HCT116 (cell line): ENCODE measurements at regions not wholly inside any gene's neighbourhood (a gene's known extent, or its start where the extent isn't known, plus 50 kb on each side); places are given as distances from the start of the nearest gene placed in this dataset.
A peak's percentile ranks its signal among the peaks of the same experiment; 100 is the strongest.

Source experiments
- ATAC-seq: fragments of 200-7000 bp; cut with Tn5 transposase; 2 replicates; pipeline ENCODE4 v1.9.1; 2020; ENCODE audit warnings: mild to moderate bottlenecking, moderate library complexity
- BruUV-seq: library from RNA; stranded (reverse); fragments of 400-500 nt; replicated peaks from 2 replicates; lab custom pipeline; 2021; lab: Mats Ljungman, UMichigan
- CTCF ChIA-PET: fragments of 300-600 bp; sonication (Branson Sonifier 250); formaldehyde crosslinking; loops from one replicate; lab custom pipeline; 2021; ENCODE audit warnings: antibody characterized with exemption; lab: Charles Lee
- POLR2A ChIA-PET: fragments of 300-600, 350-600 bp; sonication (Branson Sonifier 250); formaldehyde crosslinking; loops from one replicate; lab custom pipeline; 2021; ENCODE audit warnings: antibody characterized with exemption; lab: Charles Lee
- RAD21 ChIA-PET, 2 experiments: fragments of 300-600 bp; sonication (Branson Sonifier 250); formaldehyde crosslinking; loops; one replicate each; lab custom pipeline; 2023; ENCODE audit warnings: low total read pairs in 2 of 2; ENCODE audit not compliant: uncharacterized antibody in 2 of 2, unreplicated experiment in 2 of 2, low non-redundant PET in 1 of 2; lab: Charles Lee
- DNase-seq: peaks from one replicate; pipeline ENCODE4 v3.0.0-alpha.2; 2010; ENCODE audit warnings: low read depth, low spot score
- H2AFZ ChIP-seq: fragments of 200-600 bp; shearing (Covaris generic), sonication (generic); 2 replicates; pipeline ENCODE4 v1.6.1; 2017; ENCODE audit warnings: low read depth, mixed run types, mixed read lengths, antibody characterized with exemption, low read length; ENCODE audit not compliant: poor library complexity, severe bottlenecking
- H3K27ac ChIP-seq: 2 replicates; pipeline ENCODE4 v1.5.1; 2012; ENCODE audit warnings: low read depth, low read length
- H3K27me3 ChIP-seq: fragments of 200-600 bp; sonication (generic); 2 replicates; pipeline ENCODE4 v1.6.1; 2016; ENCODE audit warnings: mixed run types, low read length, mixed read lengths; ENCODE audit not compliant: insufficient read depth
- H3K36me3 ChIP-seq, 2 experiments: fragments of 200-500 bp in 1 of 2; fragments of 200-600 bp in 1 of 2; sonication (Bioruptor generic) in 1 of 2; sonication (generic) in 1 of 2; 2 replicates each; pipeline versions ENCODE4 v1.5.1 to v1.6.1; 2014 to 2016; ENCODE audit warnings: low read length in 2 of 2, inconsistent platforms in 1 of 2, mixed read lengths in 1 of 2, mixed run types in 1 of 2; ENCODE audit not compliant: insufficient read depth in 2 of 2, control insufficient read depth in 1 of 2
- H3K4me1 ChIP-seq, 2 experiments: fragments of 200-600 bp in 1 of 2; sonication (generic) in 1 of 2; 2 replicates each; pipeline versions ENCODE4 v1.5.1 to v1.6.1; 2012 to 2017; ENCODE audit warnings: low read length in 2 of 2, inconsistent platforms in 1 of 2, mild to moderate bottlenecking in 1 of 2, mixed read lengths in 1 of 2, mixed run types in 1 of 2, moderate library complexity in 1 of 2; ENCODE audit not compliant: insufficient read depth in 2 of 2, control insufficient read depth in 1 of 2
- H3K4me2 ChIP-seq: fragments of 200-600 bp; sonication (generic); 2 replicates; pipeline ENCODE4 v1.6.1; 2017; ENCODE audit warnings: mixed run types, low read length, mixed read lengths
- H3K4me3 ChIP-seq, 2 experiments: fragments of 200-600 bp in 1 of 2; sonication (generic) in 1 of 2; replicated peaks in 1 of 2; 2 replicates each; pipeline ENCODE4 v1.5.1; 2011 to 2016; ENCODE audit warnings: low read length in 2 of 2, control low read depth in 1 of 2, low read depth in 1 of 2, mild to moderate bottlenecking in 1 of 2, mixed read lengths in 1 of 2, mixed run types in 1 of 2
- H3K79me2 ChIP-seq: fragments of 200-600 bp; sonication (generic); 2 replicates; pipeline ENCODE4 v1.6.1; 2017; ENCODE audit warnings: mild to moderate bottlenecking, mixed run types, low read length, moderate library complexity, mixed read lengths; ENCODE audit not compliant: insufficient read depth
- H3K9ac ChIP-seq: fragments of 200-600 bp; sonication (generic); 2 replicates; pipeline ENCODE4 v1.6.1; 2016; ENCODE audit warnings: low read length, mixed read lengths
- H3K9me2 ChIP-seq: fragments of 200-600 bp; sonication (generic), shearing (Covaris generic); 2 replicates; pipeline ENCODE4 v1.6.1; 2017; ENCODE audit warnings: mixed run types, mild to moderate bottlenecking, moderate library complexity; ENCODE audit not compliant: insufficient read depth
- H3K9me3 ChIP-seq, 2 experiments: fragments of 200-500 bp in 1 of 2; fragments of 200-600 bp in 1 of 2; sonication (Bioruptor generic) in 1 of 2; sonication (generic) in 1 of 2; 2 replicates each; pipeline ENCODE4 v1.6.1; 2014 to 2017; ENCODE audit warnings: low read length in 2 of 2, mixed read lengths in 2 of 2, inconsistent platforms in 1 of 2, low read depth in 1 of 2, mild to moderate bottlenecking in 1 of 2, mixed run types in 1 of 2, moderate library complexity in 1 of 2; ENCODE audit not compliant: control insufficient read depth in 1 of 2, insufficient read depth in 1 of 2
- H4K20me1 ChIP-seq: fragments of 200-600 bp; sonication (generic), shearing (Covaris generic); 2 replicates; pipeline ENCODE4 v1.6.1; 2017; ENCODE audit warnings: mixed run types, mild to moderate bottlenecking, moderate library complexity; ENCODE audit not compliant: insufficient read depth
- CBX3 ChIP-seq: IDR thresholded peaks from 2 replicates; pipeline ENCODE4 v1.6.1; 2012; ENCODE audit warnings: low read depth
- CEBPB ChIP-seq: IDR thresholded peaks from 2 replicates; pipeline ENCODE4 v1.6.1; 2012; ENCODE audit warnings: low read depth
- EGR1 ChIP-seq: IDR thresholded peaks from 2 replicates; pipeline ENCODE4 v1.6.1; 2012; ENCODE audit warnings: low read depth
- ELF1 ChIP-seq: IDR thresholded peaks from 2 replicates; pipeline ENCODE4 v1.6.1; 2012; ENCODE audit warnings: low read depth, borderline replicate concordance
- EZH2 ChIP-seq: fragments of 200-600 bp; sonication (generic); IDR thresholded peaks from 2 replicates; pipeline ENCODE4 v1.6.1; 2017; ENCODE audit warnings: antibody characterized with exemption, mixed run types
- EZH2phosphoT487 ChIP-seq: fragments of 200-600 bp; IDR thresholded peaks from 2 replicates; pipeline ENCODE4 v1.6.1; 2018; ENCODE audit warnings: antibody characterized with exemption, borderline replicate concordance
- FOSL1 ChIP-seq: IDR thresholded peaks from 2 replicates; pipeline ENCODE4 v1.6.1; 2012; ENCODE audit warnings: low read depth
- JUND ChIP-seq: IDR thresholded peaks from 2 replicates; pipeline ENCODE4 v1.6.1; 2012
- POLR2A ChIP-seq: IDR thresholded peaks from 2 replicates; pipeline ENCODE4 v1.7.0; 2011; ENCODE audit warnings: borderline replicate concordance; ENCODE audit not compliant: insufficient read depth, insufficient read length; ENCODE audit errors: extremely low read depth
- POLR2AphosphoS5 ChIP-seq: IDR thresholded peaks from 2 replicates; pipeline ENCODE4 v1.6.1; 2011; ENCODE audit warnings: mild to moderate bottlenecking, low read depth, low read length, moderate library complexity
- RAD21 ChIP-seq: IDR thresholded peaks from 2 replicates; pipeline ENCODE4 v1.6.1; 2012; ENCODE audit warnings: low read depth, mild to moderate bottlenecking
- SIN3A ChIP-seq: IDR thresholded peaks from 2 replicates; pipeline ENCODE4 v1.6.1; 2012; ENCODE audit warnings: low read depth
- SP1 ChIP-seq: IDR thresholded peaks from 2 replicates; pipeline ENCODE4 v1.6.1; 2012; ENCODE audit warnings: low read depth
- SRF ChIP-seq: IDR thresholded peaks from 2 replicates; pipeline ENCODE4 v1.6.1; 2012; ENCODE audit warnings: low read depth
- TCF7L2 ChIP-seq: IDR thresholded peaks from 2 replicates; pipeline ENCODE4 v1.7.0; 2011; ENCODE audit warnings: borderline replicate concordance, inconsistent platforms; ENCODE audit not compliant: insufficient read depth, insufficient read length; ENCODE audit errors: extremely low read depth
- ZFX ChIP-seq: fragments of 450-650 bp; IDR thresholded peaks from 2 replicates; pipeline ENCODE4 v1.6.1; 2017
- ZNF274 ChIP-seq: fragments of 200-500 bp; sonication (Bioruptor generic); IDR thresholded peaks from 2 replicates; pipeline ENCODE4 v1.6.1; 2014; ENCODE audit warnings: mild to moderate bottlenecking, low read depth, low read length, inconsistent platforms
- intact Hi-C: fragments of 100-400 bp; cut with micrococcal nuclease; formaldehyde crosslinking; loops from 2 replicates; pipeline ENCODE4 v1.10.0; 2022
- TF ChIP-seq, protein P1 (sequence below): IDR thresholded peaks from 2 replicates; pipeline ENCODE4 v1.6.1; 2012
- TF ChIP-seq, protein P2 (sequence below): IDR thresholded peaks from 2 replicates; pipeline ENCODE4 v1.6.1; 2012
- TF ChIP-seq, protein P3 (sequence below), 3 experiments: fragments of 200-600 bp in 1 of 3; sonication (generic) in 1 of 3; IDR thresholded peaks in 2 of 3; conservative IDR thresholded peaks in 1 of 3; 2 replicates each; pipeline ENCODE4 v1.5.1; 2012 to 2017; ENCODE audit warnings: low read depth in 2 of 3, low read length in 2 of 3, antibody characterized with exemption in 1 of 3, borderline replicate concordance in 1 of 3, control low read depth in 1 of 3, mild to moderate bottlenecking in 1 of 3, mixed read lengths in 1 of 3, mixed run types in 1 of 3, moderate library complexity in 1 of 3; ENCODE audit not compliant: insufficient read depth in 1 of 3
- TF ChIP-seq, protein P4 (sequence below): IDR thresholded peaks from 2 replicates; pipeline ENCODE4 v1.6.1; 2011; ENCODE audit warnings: mild to moderate bottlenecking, low read length, moderate library complexity; ENCODE audit not compliant: insufficient replicate concordance; ENCODE audit errors: extremely low read depth

DNA sequence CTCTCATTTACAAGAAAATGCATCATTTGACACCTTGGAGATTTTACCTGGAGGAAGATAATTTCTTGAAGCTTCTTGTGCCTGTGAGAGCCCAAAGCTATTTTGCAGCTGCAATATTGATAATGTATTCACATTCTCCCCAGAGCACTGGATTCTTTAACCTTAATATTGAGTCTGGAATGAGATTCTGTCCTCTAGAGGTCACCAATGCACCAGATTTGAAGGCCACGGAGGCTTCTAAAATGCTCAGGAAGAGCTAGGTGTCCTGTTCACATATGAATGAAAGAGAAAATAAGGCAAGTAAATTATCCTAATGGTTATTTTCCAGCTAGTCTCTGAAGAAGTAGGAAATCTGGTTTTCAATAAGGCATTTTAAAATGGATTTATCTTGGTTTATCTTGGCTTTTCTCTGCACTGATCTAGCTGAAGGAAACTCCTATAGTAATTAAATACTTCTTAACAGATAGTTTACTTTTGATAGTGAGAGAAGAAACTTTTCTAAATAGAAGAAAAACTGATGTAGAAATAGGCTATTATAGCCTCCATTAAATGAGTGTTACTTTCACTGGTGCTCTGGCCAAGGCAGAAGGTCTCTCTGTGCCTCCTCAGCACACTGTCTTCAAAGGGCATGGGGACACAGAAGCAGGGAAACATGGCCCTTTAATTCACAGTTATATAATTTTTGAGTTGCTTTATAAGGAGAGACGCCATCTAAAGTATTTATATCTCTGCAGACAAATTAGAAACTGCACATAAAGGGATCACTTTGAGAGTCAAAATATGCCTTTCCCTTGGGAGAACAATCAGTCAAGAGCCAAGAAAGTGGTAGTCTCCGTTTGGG is 297.0 kb upstream of the ACTBL2 start:
- DNase-seq, result peak; percentile 63
- peak; percentile 94 for ATAC-seq
- no peak overlapping the region for H3K4me2 ChIP-seq
- no peaks in the 10 kb centered on the region for H3K79me2 ChIP-seq
- no peaks in the 10 kb centered on the region for H3K36me3 ChIP-seq
- intact Hi-C loops, result loop anchor here (1.0 to 2.0 kb wide), 4 partner anchors 109 to 681 kb away; partner anchors contain the start of gene PLK2
- RAD21 ChIA-PET, result interaction anchor here (0.7 to 1.6 kb wide), 10 partner anchors 108 to 682 kb away, joined by 3 to 21 read pairs (median 4); partner anchors contain the start of gene PLK2 (in 1 of the 2)
- no peak overlapping the region for H3K9ac ChIP-seq
- peak overlapping the region; percentile 28 for H2AFZ ChIP-seq
- H3K27ac ChIP-seq, result no peak overlapping the region
- H3K9me2 ChIP-seq, result no peaks in the 10 kb centered on the region
- POLR2A ChIA-PET, result interaction anchor here (0.9 to 1.1 kb wide), 4 partner anchors 107 to 681 kb away, joined by 3 to 13 read pairs (median 5); partner anchors contain the start of gene PLK2
- TF ChIP-seq, protein P1, sequence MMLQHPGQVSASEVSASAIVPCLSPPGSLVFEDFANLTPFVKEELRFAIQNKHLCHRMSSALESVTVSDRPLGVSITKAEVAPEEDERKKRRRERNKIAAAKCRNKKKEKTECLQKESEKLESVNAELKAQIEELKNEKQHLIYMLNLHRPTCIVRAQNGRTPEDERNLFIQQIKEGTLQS, result no peak
- TF ChIP-seq EZH2phosphoT487 (no peak), SIN3A (no peak), POLR2A (no peak), EGR1 (no peak), SP1 (no peak), ELF1 (no peak), RAD21 (peak; percentile 92), SRF (no peak), JUND (no peak), EZH2 (no peak), CBX3 (peak; percentile 46; the same call in 1 of the 2 replicates), ZNF274 (no peak), TCF7L2 (no peak), POLR2AphosphoS5 (no peak), FOSL1 (no peak), ZFX (no peak), CEBPB (no peak; the same call in 1 of the 2 replicates)
- TF ChIP-seq, protein P2, sequence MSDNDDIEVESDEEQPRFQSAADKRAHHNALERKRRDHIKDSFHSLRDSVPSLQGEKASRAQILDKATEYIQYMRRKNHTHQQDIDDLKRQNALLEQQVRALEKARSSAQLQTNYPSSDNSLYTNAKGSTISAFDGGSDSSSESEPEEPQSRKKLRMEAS, result no peak
- TF ChIP-seq, protein P3, sequence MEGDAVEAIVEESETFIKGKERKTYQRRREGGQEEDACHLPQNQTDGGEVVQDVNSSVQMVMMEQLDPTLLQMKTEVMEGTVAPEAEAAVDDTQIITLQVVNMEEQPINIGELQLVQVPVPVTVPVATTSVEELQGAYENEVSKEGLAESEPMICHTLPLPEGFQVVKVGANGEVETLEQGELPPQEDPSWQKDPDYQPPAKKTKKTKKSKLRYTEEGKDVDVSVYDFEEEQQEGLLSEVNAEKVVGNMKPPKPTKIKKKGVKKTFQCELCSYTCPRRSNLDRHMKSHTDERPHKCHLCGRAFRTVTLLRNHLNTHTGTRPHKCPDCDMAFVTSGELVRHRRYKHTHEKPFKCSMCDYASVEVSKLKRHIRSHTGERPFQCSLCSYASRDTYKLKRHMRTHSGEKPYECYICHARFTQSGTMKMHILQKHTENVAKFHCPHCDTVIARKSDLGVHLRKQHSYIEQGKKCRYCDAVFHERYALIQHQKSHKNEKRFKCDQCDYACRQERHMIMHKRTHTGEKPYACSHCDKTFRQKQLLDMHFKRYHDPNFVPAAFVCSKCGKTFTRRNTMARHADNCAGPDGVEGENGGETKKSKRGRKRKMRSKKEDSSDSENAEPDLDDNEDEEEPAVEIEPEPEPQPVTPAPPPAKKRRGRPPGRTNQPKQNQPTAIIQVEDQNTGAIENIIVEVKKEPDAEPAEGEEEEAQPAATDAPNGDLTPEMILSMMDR (IDR thresholded peaks at IDR 0.05 in 2 of 3, conservative IDR thresholded peaks at IDR 0.05 in 1 of 3; ENCODE audit: borderline replicate concordance in 1 of 3, insufficient read depth in 1 of 3, low read depth in 2 of 3, low read length in 2 of 3), result peak; percentile 60 to 81 (median 78); a peak in 5 of 6 replicates
- TF ChIP-seq, protein P4, sequence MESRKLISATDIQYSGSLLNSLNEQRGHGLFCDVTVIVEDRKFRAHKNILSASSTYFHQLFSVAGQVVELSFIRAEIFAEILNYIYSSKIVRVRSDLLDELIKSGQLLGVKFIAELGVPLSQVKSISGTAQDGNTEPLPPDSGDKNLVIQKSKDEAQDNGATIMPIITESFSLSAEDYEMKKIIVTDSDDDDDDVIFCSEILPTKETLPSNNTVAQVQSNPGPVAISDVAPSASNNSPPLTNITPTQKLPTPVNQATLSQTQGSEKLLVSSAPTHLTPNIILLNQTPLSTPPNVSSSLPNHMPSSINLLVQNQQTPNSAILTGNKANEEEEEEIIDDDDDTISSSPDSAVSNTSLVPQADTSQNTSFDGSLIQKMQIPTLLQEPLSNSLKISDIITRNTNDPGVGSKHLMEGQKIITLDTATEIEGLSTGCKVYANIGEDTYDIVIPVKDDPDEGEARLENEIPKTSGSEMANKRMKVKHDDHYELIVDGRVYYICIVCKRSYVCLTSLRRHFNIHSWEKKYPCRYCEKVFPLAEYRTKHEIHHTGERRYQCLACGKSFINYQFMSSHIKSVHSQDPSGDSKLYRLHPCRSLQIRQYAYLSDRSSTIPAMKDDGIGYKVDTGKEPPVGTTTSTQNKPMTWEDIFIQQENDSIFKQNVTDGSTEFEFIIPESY, result no peak
- H3K9me3 ChIP-seq, result no peaks in the 10 kb centered on the region
- H4K20me1 ChIP-seq, result no peaks in the 10 kb centered on the region
- H3K4me1 ChIP-seq, result peaks cover 0 to 8% of the 10 kb centered on the region in 2 experiments; a peak in 1 of 4 replicates
- H3K27me3 ChIP-seq, result no peaks in the 10 kb centered on the region
- no TSS peak for BruUV-seq
- CTCF ChIA-PET, result interaction anchor here (0.6 to 4.6 kb wide), 34 partner anchors 9 to 1070 kb away, joined by 3 to 88 read pairs (median 4); partner anchors contain the start of gene PLK2
- no peak overlapping the region for H3K4me3 ChIP-seq
